ENCODE measurements at regions not wholly inside any gene's neighbourhood (a gene's known extent, or its start where the extent isn't known, plus 50 kb on each side); places are given as distances from the start of the nearest gene placed in this dataset.

GRCh38 chrX:23114241-23114640 lies 114.5 kb downstream of the DDX53 start:
- no TSS peak for BruUV-seq (replicated peaks)

GRCh38 chrX:23115651-23116050 lies 115.9 kb downstream of the DDX53 start:
- Histone ChIP-seq H3K27ac (ENCODE audit: low read depth, low read length, poor library complexity, severe bottlenecking) (no peak overlapping the region), H3K4me1 (ENCODE audit: insufficient read depth, low read length, poor library complexity, severe bottlenecking) (no peaks in the 10 kb centered on the region), H3K9me3 (ENCODE audit: low read depth, low read length, poor library complexity, severe bottlenecking) (no peaks in the 10 kb centered on the region), H3K27me3 (replicated peaks; ENCODE audit: insufficient read depth, low read depth, low read length, poor library complexity) (no peaks in the 10 kb centered on the region), H3K36me3 (ENCODE audit: insufficient read depth, low read length, poor library complexity, severe bottlenecking) (no peaks in the 10 kb centered on the region), H3K4me3 (ENCODE audit: low read depth, low read length, poor library complexity, severe bottlenecking) (no peak overlapping the region)
- BruUV-seq (replicated peaks), result no TSS peak
- DNase-seq (ENCODE audit: low spot score), result no peak
- intact Hi-C loops (cut with micrococcal nuclease; ENCODE audit: unreplicated experiment), result no loop called here
- ChIA-PET POLR2A (ENCODE audit: low non-redundant PET) (no interaction called here), CTCF (no interaction called here)
- no peak for TF ChIP-seq CTCF (conservative IDR thresholded peaks at IDR 0.05; ENCODE audit: low read depth, low read length)
- no peak for TF ChIP-seq EZH2 (IDR thresholded peaks at IDR 0.05; ENCODE audit: borderline replicate concordance, low read depth, low read length, poor library complexity, severe bottlenecking)

More at GRCh38 chrX:23114241-23114640, 114.5 kb downstream of the DDX53 start:
- no peak for DNase-seq (ENCODE audit: low spot score)
- no peaks in the 10 kb centered on the region for H3K4me1 ChIP-seq (ENCODE audit: insufficient read depth, low read length, poor library complexity, severe bottlenecking)
- ChIA-PET CTCF (no interaction called here), POLR2A (ENCODE audit: low non-redundant PET) (no interaction called here)
- H3K27me3 ChIP-seq (replicated peaks; ENCODE audit: insufficient read depth, low read depth, low read length, poor library complexity), result no peaks in the 10 kb centered on the region
- no peak overlapping the region for H3K27ac ChIP-seq (ENCODE audit: low read depth, low read length, poor library complexity, severe bottlenecking)
- no peaks in the 10 kb centered on the region for H3K9me3 ChIP-seq (ENCODE audit: low read depth, low read length, poor library complexity, severe bottlenecking)
- intact Hi-C loops (cut with micrococcal nuclease; ENCODE audit: unreplicated experiment), result no loop called here
- no peak overlapping the region for H3K4me3 ChIP-seq (ENCODE audit: low read depth, low read length, poor library complexity, severe bottlenecking)
- TF ChIP-seq EZH2 (IDR thresholded peaks at IDR 0.05; ENCODE audit: borderline replicate concordance, low read depth, low read length, poor library complexity, severe bottlenecking) (no peak), CTCF (conservative IDR thresholded peaks at IDR 0.05; ENCODE audit: low read depth, low read length) (no peak)
- no peaks in the 10 kb centered on the region for H3K36me3 ChIP-seq (ENCODE audit: insufficient read depth, low read length, poor library complexity, severe bottlenecking)

- H3K4me1 ChIP-seq (ENCODE audit: insufficient read depth, low read length, poor library complexity, severe bottlenecking), result no peaks in the 10 kb centered on the region
- no TSS peak for BruUV-seq (replicated peaks)
- CTCF ChIA-PET, result no interaction called here
- no peak for TF ChIP-seq EZH2 (IDR thresholded peaks at IDR 0.05; ENCODE audit: borderline replicate concordance, low read depth, low read length, poor library complexity, severe bottlenecking)
- TF ChIP-seq CTCF (conservative IDR thresholded peaks at IDR 0.05; ENCODE audit: low read depth, low read length), result no peak
- no peak for DNase-seq (ENCODE audit: low spot score)
- no peaks in the 10 kb centered on the region for H3K9me3 ChIP-seq (ENCODE audit: low read depth, low read length, poor library complexity, severe bottlenecking)
- H3K36me3 ChIP-seq (ENCODE audit: insufficient read depth, low read length, poor library complexity, severe bottlenecking), result no peaks in the 10 kb centered on the region
- no peak overlapping the region for H3K4me3 ChIP-seq (ENCODE audit: low read depth, low read length, poor library complexity, severe bottlenecking)
- intact Hi-C loops (cut with micrococcal nuclease; ENCODE audit: unreplicated experiment), result no loop called here
- POLR2A ChIA-PET (ENCODE audit: low non-redundant PET), result no interaction called here
- H3K27ac ChIP-seq (ENCODE audit: low read depth, low read length, poor library complexity, severe bottlenecking), result no peak overlapping the region
- H3K27me3 ChIP-seq (replicated peaks; ENCODE audit: insufficient read depth, low read depth, low read length, poor library complexity), result no peaks in the 10 kb centered on the region
Observed at GRCh38 chrX:23118163-23118562, 118.4 kb downstream of the DDX53 start.
